ENCODE measurements at regions not wholly inside any gene's neighbourhood (a gene's known extent, or its start where the extent isn't known, plus 50 kb on each side); places are given as distances from the start of the nearest gene placed in this dataset.

- TF ChIP-seq CTCF (conservative IDR thresholded peaks at IDR 0.05; ENCODE audit: low read depth in 2 of 2) (no peak), EZH2 (IDR thresholded peaks at IDR 0.05; ENCODE audit: low read depth, unreplicated experiment) (no peak), EZH2phosphoT487 (IDR thresholded peaks at IDR 0.05; ENCODE audit: unreplicated experiment) (no peak), JUNB (IDR thresholded peaks at IDR 0.05; ENCODE audit: unreplicated experiment) (no peak), ZNF331 (CRISPR knock-in tag; IDR thresholded peaks at IDR 0.05; ENCODE audit: low read depth) (no peak), POLR2AphosphoS5 (IDR thresholded peaks at IDR 0.05; ENCODE audit: low read depth) (no peak), ETS1 (IDR thresholded peaks at IDR 0.05) (no peak), CREB1 (CRISPR knock-in tag; IDR thresholded peaks at IDR 0.05; ENCODE audit: low read depth) (no peak), ZNF114 (CRISPR knock-in tag; IDR thresholded peaks at IDR 0.05) (no peak), NANOG (IDR thresholded peaks at IDR 0.05; ENCODE audit: borderline replicate concordance) (no peak), STAT1 (IDR thresholded peaks at IDR 0.05; ENCODE audit: unreplicated experiment) (no peak)
- TF ChIP-seq, protein P1, sequence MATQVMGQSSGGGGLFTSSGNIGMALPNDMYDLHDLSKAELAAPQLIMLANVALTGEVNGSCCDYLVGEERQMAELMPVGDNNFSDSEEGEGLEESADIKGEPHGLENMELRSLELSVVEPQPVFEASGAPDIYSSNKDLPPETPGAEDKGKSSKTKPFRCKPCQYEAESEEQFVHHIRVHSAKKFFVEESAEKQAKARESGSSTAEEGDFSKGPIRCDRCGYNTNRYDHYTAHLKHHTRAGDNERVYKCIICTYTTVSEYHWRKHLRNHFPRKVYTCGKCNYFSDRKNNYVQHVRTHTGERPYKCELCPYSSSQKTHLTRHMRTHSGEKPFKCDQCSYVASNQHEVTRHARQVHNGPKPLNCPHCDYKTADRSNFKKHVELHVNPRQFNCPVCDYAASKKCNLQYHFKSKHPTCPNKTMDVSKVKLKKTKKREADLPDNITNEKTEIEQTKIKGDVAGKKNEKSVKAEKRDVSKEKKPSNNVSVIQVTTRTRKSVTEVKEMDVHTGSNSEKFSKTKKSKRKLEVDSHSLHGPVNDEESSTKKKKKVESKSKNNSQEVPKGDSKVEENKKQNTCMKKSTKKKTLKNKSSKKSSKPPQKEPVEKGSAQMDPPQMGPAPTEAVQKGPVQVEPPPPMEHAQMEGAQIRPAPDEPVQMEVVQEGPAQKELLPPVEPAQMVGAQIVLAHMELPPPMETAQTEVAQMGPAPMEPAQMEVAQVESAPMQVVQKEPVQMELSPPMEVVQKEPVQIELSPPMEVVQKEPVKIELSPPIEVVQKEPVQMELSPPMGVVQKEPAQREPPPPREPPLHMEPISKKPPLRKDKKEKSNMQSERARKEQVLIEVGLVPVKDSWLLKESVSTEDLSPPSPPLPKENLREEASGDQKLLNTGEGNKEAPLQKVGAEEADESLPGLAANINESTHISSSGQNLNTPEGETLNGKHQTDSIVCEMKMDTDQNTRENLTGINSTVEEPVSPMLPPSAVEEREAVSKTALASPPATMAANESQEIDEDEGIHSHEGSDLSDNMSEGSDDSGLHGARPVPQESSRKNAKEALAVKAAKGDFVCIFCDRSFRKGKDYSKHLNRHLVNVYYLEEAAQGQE (IDR thresholded peaks at IDR 0.05; ENCODE audit: unreplicated experiment), result no peak
Measured at GRCh38 chr15:95742836-95743235, 587.7 kb upstream of the NR2F2 start.
